Mesenteric fat pad (tissue), 1 donor: ENCODE measurements at regions not wholly inside any gene's neighbourhood (a gene's known extent, or its start where the extent isn't known, plus 50 kb on each side); places are given as distances from the start of the nearest gene placed in this dataset.

Experiments
- DNase-seq: peaks from one replicate; pipeline ENCODE4 v3.0.0-alpha.2; 2020; ENCODE audit warnings: low spot score
- donor health status: DM: yes; HTN: yes; CAD: no.

GRCh38 chr4:152164561-152164960 is 371.3 kb downstream of the FBXW7 start:
- no peak for DNase-seq

DNA sequence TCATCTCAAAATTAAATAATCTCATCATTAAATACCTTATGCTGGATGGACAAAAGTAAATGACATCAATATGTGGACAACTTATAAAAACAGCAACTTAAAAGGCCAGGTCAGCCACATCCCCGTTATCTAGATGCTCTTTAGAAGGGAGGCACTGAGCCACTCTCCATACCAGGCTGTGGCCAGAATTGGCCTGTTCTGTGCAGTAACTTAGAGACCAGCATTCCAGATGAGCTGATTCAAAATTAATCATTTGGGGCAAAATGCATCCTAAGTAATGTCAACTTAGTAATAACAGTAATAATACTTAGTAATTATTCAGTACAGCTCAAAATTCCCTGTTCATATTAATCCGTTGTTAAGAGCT is 373.6 kb downstream of the FBXW7 start:
- no peak for DNase-seq

DNA sequence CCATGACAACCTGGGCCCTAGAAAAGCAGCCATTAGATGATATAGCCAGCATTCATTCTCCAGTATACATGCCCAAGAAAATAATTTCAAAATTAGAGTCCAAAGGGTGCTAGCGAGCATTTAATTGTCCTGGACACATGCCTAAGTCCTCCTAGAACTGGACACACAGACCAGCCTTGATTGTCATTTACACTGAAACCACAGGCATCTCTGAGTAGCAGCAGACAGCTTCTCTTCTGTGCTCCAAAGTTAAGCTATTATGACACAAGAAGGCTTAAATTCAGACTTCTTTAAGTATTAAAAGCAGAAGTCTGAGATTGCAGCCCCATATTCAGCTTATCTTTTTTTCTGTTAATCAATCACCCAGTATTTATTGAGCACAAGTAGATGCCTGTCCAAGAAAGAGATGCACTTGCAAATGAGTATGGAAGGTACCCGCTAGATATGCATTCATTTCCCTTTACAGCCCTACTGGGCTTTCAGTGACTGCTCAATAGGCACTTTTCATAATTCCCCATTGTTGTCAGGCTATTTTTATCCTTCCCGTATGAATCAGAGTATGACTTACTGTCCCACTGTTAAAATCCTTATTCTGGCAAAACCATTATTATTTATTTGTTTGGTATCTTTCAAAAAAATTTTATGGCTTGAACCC is 374.1 kb downstream of the FBXW7 start:
- DNase-seq, result no peak

DNA sequence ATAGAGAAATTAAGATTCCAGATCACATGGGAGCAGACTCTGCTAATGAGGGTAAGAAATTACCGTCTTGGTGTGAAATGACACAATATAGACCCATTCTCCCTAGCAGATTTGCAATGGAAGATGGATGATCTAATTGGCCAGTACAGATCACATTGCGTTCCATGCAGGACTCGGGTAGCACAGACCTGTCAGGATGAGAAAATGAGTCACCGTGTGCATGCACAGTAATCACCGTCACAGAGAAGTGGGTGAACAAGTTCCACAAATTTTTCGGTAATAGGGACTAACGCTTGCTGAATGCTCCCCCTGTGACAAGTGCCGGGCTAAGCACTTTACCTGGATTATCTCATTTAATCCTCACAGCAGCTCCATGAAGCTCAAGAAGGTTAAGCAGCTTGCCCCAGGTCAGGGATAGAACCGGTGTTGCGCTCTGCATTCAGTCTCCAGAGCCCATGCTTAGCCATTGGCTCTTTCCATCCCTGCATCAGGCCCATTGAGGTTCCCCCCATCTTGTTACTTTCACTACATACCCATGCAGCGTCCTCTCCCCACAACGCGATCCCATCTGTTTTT is 375.6 kb downstream of the FBXW7 start:
- no peak for DNase-seq

DNA sequence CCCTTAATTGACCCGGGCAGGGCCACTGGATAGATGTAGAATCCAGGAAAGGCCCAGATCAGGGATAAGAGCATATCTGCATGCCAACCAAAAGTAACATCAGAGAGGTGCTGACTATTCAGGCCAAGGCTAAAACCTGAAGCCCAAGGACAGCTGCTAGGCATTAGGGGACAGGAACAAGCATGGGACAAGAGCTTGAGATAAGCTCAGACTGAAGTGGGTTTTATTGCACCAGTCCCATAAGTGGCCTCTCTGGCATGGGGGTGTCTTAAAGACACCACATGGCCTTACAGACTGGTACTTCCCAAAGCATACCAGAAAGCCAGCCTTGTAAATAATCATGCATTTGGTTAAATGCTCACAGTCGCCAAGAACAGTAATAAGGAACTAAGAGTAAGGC is 376.1 kb downstream of the FBXW7 start:
- no peak for DNase-seq

DNA sequence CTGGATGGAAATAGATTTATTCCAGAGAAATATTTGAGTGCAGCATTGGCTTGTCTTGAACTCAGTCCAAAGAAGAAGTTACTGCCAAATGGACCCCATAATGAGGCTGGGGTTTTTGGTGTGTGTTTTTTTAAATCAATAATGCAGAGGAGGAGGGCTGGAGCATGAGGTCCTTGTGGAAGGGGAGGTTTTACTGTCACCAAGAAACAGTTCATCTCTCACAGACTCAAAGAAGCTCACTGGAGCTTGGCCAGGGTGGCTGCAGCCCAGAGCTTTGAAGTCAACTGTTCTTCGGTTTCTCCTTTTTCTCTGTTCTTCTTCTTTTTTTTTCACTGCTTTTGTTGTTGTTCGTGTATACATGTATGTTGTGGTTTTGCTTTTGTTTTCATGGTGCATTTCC is 377.7 kb downstream of the FBXW7 start:
- no peak for DNase-seq

DNA sequence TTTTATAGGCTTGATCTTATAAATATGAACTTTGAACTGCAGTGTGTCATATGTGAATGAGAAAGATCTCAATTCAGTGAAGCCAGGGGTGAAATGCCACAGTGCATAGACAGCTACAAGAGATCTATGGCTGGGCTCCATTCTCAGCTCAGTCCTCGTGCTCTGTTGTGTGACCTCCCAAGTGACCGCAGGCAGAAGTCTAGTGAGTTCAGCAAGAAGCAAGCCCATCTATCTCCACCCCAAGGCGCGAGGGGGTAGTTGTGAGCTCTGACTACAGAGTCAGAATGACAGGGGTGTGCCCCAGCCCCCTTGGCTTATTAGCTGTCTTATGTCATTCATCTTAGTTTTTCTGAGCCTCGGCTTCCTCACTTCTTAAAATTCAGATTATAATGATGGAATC is 378.3 kb downstream of the FBXW7 start:
- no peak for DNase-seq

DNA sequence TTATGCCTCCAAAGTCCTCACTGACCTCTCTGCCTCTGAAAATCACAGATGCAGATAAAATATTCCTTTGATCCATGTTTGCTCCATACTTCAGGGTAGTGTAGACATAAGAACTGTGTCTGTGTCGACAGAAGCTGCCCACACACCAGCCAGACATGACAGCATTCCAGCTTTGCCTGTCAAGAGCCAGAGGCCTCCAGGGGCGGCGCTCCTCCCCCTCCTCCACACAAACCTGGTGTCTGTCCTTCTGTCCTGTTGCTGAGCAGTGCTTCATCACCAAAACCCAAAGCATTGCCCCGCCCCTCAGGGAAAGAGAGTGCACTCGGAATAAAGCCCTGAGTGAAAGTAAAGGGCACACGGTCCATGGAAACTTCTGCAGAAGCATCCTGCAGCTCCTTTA is 379.4 kb downstream of the FBXW7 start:
- DNase-seq, result no peak

- DNase-seq, result no peak
Observed at GRCh38 chr4:152155070-152155469, 380.8 kb downstream of the FBXW7 start.

DNA sequence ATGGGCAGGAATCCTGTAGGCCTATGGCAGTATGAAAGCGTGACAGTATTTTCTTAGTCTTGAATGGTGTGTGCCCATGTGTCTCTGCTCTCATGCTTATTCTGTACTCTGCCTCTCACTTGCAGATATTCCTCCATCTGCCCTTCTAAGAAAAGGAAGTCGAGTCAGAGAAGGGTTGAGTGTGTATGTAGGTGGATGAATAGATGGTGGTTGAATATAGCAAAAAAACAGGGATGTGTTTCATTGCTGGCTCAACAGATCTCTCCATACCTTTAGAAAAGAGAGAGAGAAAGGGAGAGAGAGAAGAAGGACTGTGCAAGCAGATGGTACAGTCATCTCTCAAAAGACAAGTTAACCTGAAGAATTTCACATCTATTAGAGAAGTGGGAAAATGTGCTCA is 381.5 kb downstream of the FBXW7 start:
- no peak for DNase-seq

- no peak for DNase-seq
Observed at GRCh38 chr4:152153476-152154270, 382.2 kb downstream of the FBXW7 start.

GRCh38 chr4:152150214-152150613 is 385.7 kb downstream of the FBXW7 start:
- no peak for DNase-seq

DNA sequence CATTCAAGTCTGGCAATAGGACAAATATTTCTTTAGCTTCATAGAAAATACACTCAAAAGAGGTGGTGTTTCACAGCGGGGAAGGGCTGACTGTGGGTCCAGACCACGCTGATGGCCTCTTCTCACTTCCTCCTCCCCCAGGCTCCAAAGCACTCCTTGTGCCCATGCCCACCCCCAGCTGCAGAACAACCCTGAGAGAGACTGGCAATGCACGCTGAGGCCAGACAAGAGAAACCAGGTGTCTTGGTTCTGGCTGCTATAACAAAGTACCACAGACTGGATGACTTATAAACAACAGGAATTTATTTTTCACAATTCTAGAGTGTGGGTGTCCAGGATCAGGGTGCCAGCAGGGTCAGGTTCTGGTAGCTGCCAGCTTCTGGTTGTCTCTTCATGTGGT is 386.1 kb downstream of the FBXW7 start:
- no peak for DNase-seq

GRCh38 chr4:152148057-152148456 is 387.2 kb upstream of the GATB start:
- DNase-seq, result no peak

DNA sequence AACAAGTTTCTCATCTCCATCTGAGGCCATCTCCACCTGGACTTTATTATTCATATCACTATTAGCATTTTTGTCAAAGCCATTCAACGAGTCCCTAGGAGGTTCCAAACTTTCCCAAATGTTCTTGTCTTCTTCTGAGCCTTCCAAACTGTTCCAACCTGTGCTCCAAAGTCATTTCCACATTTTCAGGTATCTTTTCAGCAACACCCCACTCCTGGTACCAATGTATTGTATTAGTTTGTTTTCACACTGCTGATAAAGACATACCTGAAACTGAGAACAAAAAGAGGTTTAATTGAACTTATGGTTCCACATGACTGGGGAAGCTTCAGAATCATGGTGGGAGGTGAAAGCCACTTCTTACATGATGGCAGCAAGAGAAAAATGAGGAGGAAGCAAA is 385.4 kb upstream of the GATB start:
- no peak for DNase-seq

- no peak for DNase-seq
Observed at GRCh38 chr4:152143806-152144205, 383.0 kb upstream of the GATB start.

DNA sequence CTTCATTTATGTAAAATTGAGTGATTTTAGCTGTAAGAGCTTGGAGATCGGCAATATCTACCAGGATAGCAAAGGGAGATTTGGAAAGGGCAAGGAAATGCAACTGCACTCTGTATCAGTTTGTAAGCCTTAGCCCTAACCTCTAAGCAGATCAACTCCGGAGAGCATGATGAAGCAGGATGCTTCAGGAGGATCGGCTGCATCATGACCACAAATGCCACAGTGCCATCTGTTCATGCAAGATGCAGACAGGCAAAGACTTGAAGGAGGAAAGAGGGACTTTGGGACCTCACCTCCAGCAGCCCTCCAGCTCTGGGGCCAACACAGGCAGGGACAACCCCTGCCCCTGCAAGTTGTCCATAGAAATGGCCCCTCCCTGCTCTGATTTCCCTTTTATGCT is 377.6 kb upstream of the GATB start:
- DNase-seq, result no peak

- DNase-seq, result no peak
Observed at GRCh38 chr4:152132776-152133175, 372.0 kb upstream of the GATB start.

- no peak for DNase-seq
Observed at GRCh38 chr4:152128356-152128755, 367.5 kb upstream of the GATB start.

GRCh38 chr4:152126238-152126637 is 365.4 kb upstream of the GATB start:
- DNase-seq, result no peak

GRCh38 chr4:152118819-152119553 is 358.2 kb upstream of the GATB start:
- DNase-seq, result no peak

DNA sequence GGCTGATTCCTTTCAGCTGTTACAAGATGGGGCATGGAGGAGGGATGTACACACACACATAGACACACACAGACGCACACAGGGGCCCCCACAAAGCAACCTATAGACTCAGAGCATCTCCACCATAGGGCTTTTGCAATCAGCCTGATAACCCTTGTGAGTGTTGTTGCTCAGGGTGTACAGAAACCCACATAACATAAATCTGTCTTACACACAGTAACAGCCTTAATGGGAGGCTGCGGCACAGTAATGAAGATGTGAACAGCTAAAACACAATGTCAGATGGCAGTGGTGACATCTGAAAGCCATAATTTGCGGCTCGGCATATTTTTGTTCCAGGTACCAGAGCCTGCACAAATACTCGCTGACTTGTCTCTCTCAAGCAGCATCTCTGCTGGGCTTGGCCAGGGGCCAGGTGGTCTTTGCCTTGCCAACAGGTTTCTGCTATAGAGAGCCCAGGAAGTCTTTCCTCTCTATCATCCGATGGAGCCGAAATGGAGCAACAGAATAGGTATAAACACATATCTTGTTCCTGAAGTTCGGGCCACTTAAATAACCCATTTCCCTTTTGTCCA is 357.2 kb upstream of the GATB start:
- DNase-seq, result no peak
